Activated B cell treated with CpG ODN at 0.5 μM for 24 hours (primary cell): ENCODE measurements at regions not wholly inside any gene's neighbourhood (a gene's known extent, or its start where the extent isn't known, plus 50 kb on each side); places are given as distances from the start of the nearest gene placed in this dataset.

Experiments
- ATAC-seq: fragments of 200-7000 bp; cut with Tn5 transposase; one replicate; pipeline ENCODE4 v1.10.0; 2021; ENCODE audit warnings: low read depth, mild to moderate bottlenecking, moderate library complexity
- CTCF ChIA-PET: fragments of 350-600 bp; sonication (Branson Sonifier 250); formaldehyde crosslinking; loops from one replicate; lab custom pipeline; 2021; ENCODE audit warnings: antibody characterized with exemption; lab: Charles Lee
- POLR2A ChIA-PET: fragments of 350-600 bp; sonication (Branson Sonifier 250); formaldehyde crosslinking; loops from one replicate; lab custom pipeline; 2021; ENCODE audit warnings: antibody characterized with exemption; lab: Charles Lee
- DNase-seq: peaks from one replicate; pipeline ENCODE4 v3.0.0; 2022
- H3K27ac Mint-ChIP-seq: one replicate; pipeline ENCODE4 v1.8.0; 2020; ENCODE audit warnings: mixed read lengths
- H3K27me3 Mint-ChIP-seq: one replicate; pipeline ENCODE4 v1.8.0; 2021; ENCODE audit warnings: mixed read lengths
- H3K36me3 Mint-ChIP-seq: one replicate; pipeline ENCODE4 v1.8.0; 2021; ENCODE audit warnings: low read depth, mixed read lengths
- H3K4me1 Mint-ChIP-seq: one replicate; pipeline ENCODE4 v1.8.0; 2021; ENCODE audit warnings: mixed read lengths
- H3K4me3 Mint-ChIP-seq: one replicate; pipeline ENCODE4 v1.8.0; 2020; ENCODE audit warnings: mild to moderate bottlenecking, mixed read lengths
- H3K9me3 Mint-ChIP-seq: one replicate; pipeline ENCODE4 v1.8.0; 2020; ENCODE audit warnings: mixed read lengths
- intact Hi-C: fragments of 100-400 bp; cut with micrococcal nuclease; formaldehyde crosslinking; loops from one replicate; pipeline ENCODE4 v1.15.1; 2024
- TF ChIP-seq, protein P1 (sequence below): fragments of 200-600 bp; IDR thresholded peaks from one replicate; pipeline ENCODE4 v1.8.0; 2022; ENCODE audit warnings: antibody characterized with exemption, mild to moderate bottlenecking

DNA sequence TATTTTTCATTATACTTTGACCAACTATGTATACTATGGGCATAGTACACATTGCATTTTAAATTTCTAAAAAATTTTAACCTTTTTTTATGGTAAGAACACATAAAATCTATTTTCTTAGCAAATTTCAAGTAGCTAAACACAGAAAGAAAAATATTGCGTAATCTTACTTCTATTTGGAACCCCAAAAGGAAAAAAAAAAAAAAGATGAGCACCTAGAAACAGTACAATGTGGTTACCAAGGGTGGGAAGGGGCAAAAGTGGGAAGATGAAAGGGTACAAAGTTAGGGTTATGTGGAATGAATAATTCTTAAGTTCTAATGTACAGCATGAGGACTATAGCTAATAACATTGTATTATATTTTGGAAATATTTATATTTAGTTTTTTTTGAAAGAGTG lies 205.0 kb upstream of the EPHA4 start:
- TF ChIP-seq, protein P1, sequence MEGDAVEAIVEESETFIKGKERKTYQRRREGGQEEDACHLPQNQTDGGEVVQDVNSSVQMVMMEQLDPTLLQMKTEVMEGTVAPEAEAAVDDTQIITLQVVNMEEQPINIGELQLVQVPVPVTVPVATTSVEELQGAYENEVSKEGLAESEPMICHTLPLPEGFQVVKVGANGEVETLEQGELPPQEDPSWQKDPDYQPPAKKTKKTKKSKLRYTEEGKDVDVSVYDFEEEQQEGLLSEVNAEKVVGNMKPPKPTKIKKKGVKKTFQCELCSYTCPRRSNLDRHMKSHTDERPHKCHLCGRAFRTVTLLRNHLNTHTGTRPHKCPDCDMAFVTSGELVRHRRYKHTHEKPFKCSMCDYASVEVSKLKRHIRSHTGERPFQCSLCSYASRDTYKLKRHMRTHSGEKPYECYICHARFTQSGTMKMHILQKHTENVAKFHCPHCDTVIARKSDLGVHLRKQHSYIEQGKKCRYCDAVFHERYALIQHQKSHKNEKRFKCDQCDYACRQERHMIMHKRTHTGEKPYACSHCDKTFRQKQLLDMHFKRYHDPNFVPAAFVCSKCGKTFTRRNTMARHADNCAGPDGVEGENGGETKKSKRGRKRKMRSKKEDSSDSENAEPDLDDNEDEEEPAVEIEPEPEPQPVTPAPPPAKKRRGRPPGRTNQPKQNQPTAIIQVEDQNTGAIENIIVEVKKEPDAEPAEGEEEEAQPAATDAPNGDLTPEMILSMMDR: no peak

DNA sequence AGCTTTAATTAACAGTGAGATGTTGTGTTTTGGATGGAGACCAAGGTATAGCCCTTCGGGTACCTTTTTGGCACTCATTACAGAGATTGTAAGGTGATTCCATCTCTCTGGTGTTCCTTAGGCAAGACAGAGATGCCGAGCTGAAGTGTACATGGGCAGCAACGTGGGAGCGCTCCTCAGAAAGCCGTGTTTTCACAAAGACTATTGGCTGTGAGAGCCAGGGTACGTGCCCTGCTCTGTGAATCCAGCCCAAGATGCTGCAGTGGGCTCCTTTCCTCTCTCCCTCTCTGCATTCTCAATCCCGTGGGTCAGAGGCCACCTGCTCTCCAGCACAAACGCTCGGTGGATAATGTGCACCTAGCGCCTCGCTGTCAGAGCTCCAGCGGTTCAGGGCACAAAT lies 203.0 kb upstream of the EPHA4 start:
- Mint-ChIP-seq H3K4me1 (no peaks in the 10 kb centered on the region), H3K4me3 (no peak overlapping the region), H3K36me3 (no peaks in the 10 kb centered on the region), H3K9me3 (no peaks in the 10 kb centered on the region), H3K27ac (no peak overlapping the region), H3K27me3 (no peaks in the 10 kb centered on the region)
- DNase-seq: no peak
- no peak for ATAC-seq
- intact Hi-C loops: no loop called here
- POLR2A ChIA-PET: no interaction called here
- CTCF ChIA-PET: no interaction called here
- TF ChIP-seq, protein P1: no peak

More for the DNA sequence above, 205.0 kb upstream of the EPHA4 start:
- Mint-ChIP-seq H3K9me3 (no peaks in the 10 kb centered on the region), H3K4me1 (no peaks in the 10 kb centered on the region), H3K27ac (no peak overlapping the region), H3K36me3 (no peaks in the 10 kb centered on the region), H3K27me3 (no peaks in the 10 kb centered on the region), H3K4me3 (no peak overlapping the region)
- CTCF ChIA-PET: no interaction called here
- POLR2A ChIA-PET: no interaction called here
- no peak for DNase-seq
- intact Hi-C loops: no loop called here
- no peak for ATAC-seq

DNA sequence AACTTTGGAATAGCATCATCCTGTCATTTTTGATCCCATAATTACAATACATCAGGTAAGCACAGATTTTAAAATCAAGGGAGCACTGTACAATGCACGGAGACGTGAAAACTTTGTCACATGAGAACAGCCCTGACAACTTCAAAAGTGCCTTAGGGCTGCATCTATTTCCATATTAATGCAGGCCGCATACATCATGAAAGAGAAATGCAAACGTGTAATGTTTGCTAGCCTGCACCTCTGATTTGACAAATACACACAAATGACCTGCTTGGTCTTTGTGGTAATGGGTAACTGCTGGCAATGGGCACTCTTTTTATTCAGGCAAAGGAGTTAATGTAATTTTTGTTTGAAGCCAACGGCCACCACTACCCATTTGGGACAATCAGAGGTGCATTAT lies 202.0 kb upstream of the EPHA4 start:
- intact Hi-C loops: no loop called here
- CTCF ChIA-PET: no interaction called here
- no peak overlapping the region for H3K27ac Mint-ChIP-seq
- no peaks in the 10 kb centered on the region for H3K9me3 Mint-ChIP-seq
- H3K27me3 Mint-ChIP-seq: no peaks in the 10 kb centered on the region
- no peaks in the 10 kb centered on the region for H3K4me1 Mint-ChIP-seq
- DNase-seq: no peak
- TF ChIP-seq, protein P1: no peak
- no peak overlapping the region for H3K4me3 Mint-ChIP-seq
- POLR2A ChIA-PET: no interaction called here
- no peak for ATAC-seq
- no peaks in the 10 kb centered on the region for H3K36me3 Mint-ChIP-seq

GRCh38 chr2:221771297-221771696 lies 199.2 kb upstream of the EPHA4 start:
- ATAC-seq (no peak), DNase-seq (no peak)
- no peaks in the 10 kb centered on the region for H3K27me3 Mint-ChIP-seq
- no peaks in the 10 kb centered on the region for H3K36me3 Mint-ChIP-seq
- no peaks in the 10 kb centered on the region for H3K4me1 Mint-ChIP-seq
- TF ChIP-seq, protein P1: no peak
- ChIA-PET CTCF (no interaction called here), POLR2A (no interaction called here)
- H3K4me3 Mint-ChIP-seq: no peak overlapping the region
- intact Hi-C loops: no loop called here
- H3K9me3 Mint-ChIP-seq: no peaks in the 10 kb centered on the region
- no peak overlapping the region for H3K27ac Mint-ChIP-seq

GRCh38 chr2:221767106-221768012 lies 195.3 kb upstream of the EPHA4 start:
- ATAC-seq: no peak
- no peaks in the 10 kb centered on the region for H3K9me3 Mint-ChIP-seq
- POLR2A ChIA-PET: no interaction called here
- CTCF ChIA-PET: no interaction called here
- TF ChIP-seq, protein P1: no peak
- intact Hi-C loops: no loop called here
- no peaks in the 10 kb centered on the region for H3K36me3 Mint-ChIP-seq
- H3K4me3 Mint-ChIP-seq: no peak overlapping the region
- H3K4me1 Mint-ChIP-seq: no peaks in the 10 kb centered on the region
- H3K27ac Mint-ChIP-seq: no peak overlapping the region
- no peak for DNase-seq
- H3K27me3 Mint-ChIP-seq: no peaks in the 10 kb centered on the region
